ENCODE measurements at regions not wholly inside any gene's neighbourhood (a gene's known extent, or its start where the extent isn't known, plus 50 kb on each side); places are given as distances from the start of the nearest gene placed in this dataset.

- H3K4me3 ChIP-seq: no peak overlapping the region
- peak; percentile 91 for ATAC-seq
- no peaks in the 10 kb centered on the region for H3K36me3 ChIP-seq (ENCODE audit: low read depth)
- intact Hi-C loops (cut with DNase I, micrococcal nuclease): loop anchor here in 1 of 2 donors (10.0 kb wide), 1 partner anchor 289 kb away; no protein-coding TSS in a partner anchor
- TF ChIP-seq CTCF (IDR thresholded peaks at IDR 0.05): peak; percentile 96
- peak; percentile 83 to 89 (median 86) for DNase-seq
- no peaks in the 10 kb centered on the region for H3K9me3 ChIP-seq
- H3K4me1 ChIP-seq (ENCODE audit: low read depth): no peaks in the 10 kb centered on the region
These were observed 115.7 kb upstream of the SLC1A4 start for GRCh38 chr2:64873472-64873924.

- Histone ChIP-seq H3K4me1 (ENCODE audit: low read depth) (no peaks in the 10 kb centered on the region), H3K9me3 (no peaks in the 10 kb centered on the region), H3K4me3 (no peak overlapping the region), H3K36me3 (ENCODE audit: low read depth) (no peaks in the 10 kb centered on the region)
- DNase-seq (no peak), ATAC-seq (no peak)
- TF ChIP-seq CTCF (IDR thresholded peaks at IDR 0.05): no peak
- intact Hi-C loops (cut with DNase I, micrococcal nuclease): loop anchor here in 1 of 2 donors (10.0 kb wide), 1 partner anchor 290 kb away; no protein-coding TSS in a partner anchor
These were observed 114.6 kb upstream of the SLC1A4 start for GRCh38 chr2:64874593-64874992.

- intact Hi-C loops (cut with DNase I, micrococcal nuclease): loop anchor here in 1 of 2 donors (10.0 kb wide), 1 partner anchor 291 kb away; no protein-coding TSS in a partner anchor
- no peak for DNase-seq
- no peak for TF ChIP-seq CTCF (IDR thresholded peaks at IDR 0.05)
These were observed 113.8 kb upstream of the SLC1A4 start for GRCh38 chr2:64875368-64875767.

GRCh38 chr2:64876137-64876647 is 113.0 kb upstream of the SLC1A4 start:
- no peaks in the 10 kb centered on the region for H3K4me1 ChIP-seq (ENCODE audit: low read depth)
- H3K9me3 ChIP-seq: no peaks in the 10 kb centered on the region
- H3K4me3 ChIP-seq: no peak overlapping the region
- no peaks in the 10 kb centered on the region for H3K36me3 ChIP-seq (ENCODE audit: low read depth)
- DNase-seq (peak in 2 of 3 donors; percentile 40 to 44), ATAC-seq (peak; percentile 90)
- intact Hi-C loops (cut with DNase I, micrococcal nuclease): loop anchor here in 1 of 2 donors (10.0 kb wide), 1 partner anchor 291 kb away; no protein-coding TSS in a partner anchor
- TF ChIP-seq CTCF (IDR thresholded peaks at IDR 0.05): no peak

More at GRCh38 chr2:64875368-64875767, 113.8 kb upstream of the SLC1A4 start:
- H3K9me3 ChIP-seq: no peaks in the 10 kb centered on the region
- H3K4me3 ChIP-seq: no peak overlapping the region
- ATAC-seq: no peak
- no peaks in the 10 kb centered on the region for H3K4me1 ChIP-seq (ENCODE audit: low read depth)
- H3K36me3 ChIP-seq (ENCODE audit: low read depth): no peaks in the 10 kb centered on the region

- DNase-seq: no peak
- intact Hi-C loops (cut with DNase I, micrococcal nuclease): loop anchor here in 1 of 2 donors (10.0 kb wide), 1 partner anchor 295 kb away; no protein-coding TSS in a partner anchor
- no peaks in the 10 kb centered on the region for H3K36me3 ChIP-seq (ENCODE audit: low read depth)
- H3K4me1 ChIP-seq (ENCODE audit: low read depth): no peaks in the 10 kb centered on the region
- no peaks in the 10 kb centered on the region for H3K9me3 ChIP-seq
- no peak overlapping the region for H3K4me3 ChIP-seq
- TF ChIP-seq CTCF (IDR thresholded peaks at IDR 0.05): no peak
- ATAC-seq: no peak
These were observed 109.5 kb upstream of the SLC1A4 start for GRCh38 chr2:64879745-64880144.

Data from mucosa of descending colon (tissue), 3 donors.